ENCODE measurements at regions not wholly inside any gene's neighbourhood (a gene's known extent, or its start where the extent isn't known, plus 50 kb on each side); places are given as distances from the start of the nearest gene placed in this dataset.

- no peak for DNase-seq (ENCODE audit: low spot score)
Observed at GRCh38 chr6:113103634-113104361, 753.3 kb upstream of the MARCKS start.

GRCh38 chr6:113104541-113104940, 752.6 kb upstream of the MARCKS start:
- DNase-seq (ENCODE audit: low spot score): no peak

- no peak for DNase-seq (ENCODE audit: low spot score)
Observed at GRCh38 chr6:113104951-113105350, 752.2 kb upstream of the MARCKS start.

- DNase-seq (ENCODE audit: low spot score): no peak
Observed at GRCh38 chr6:113110211-113110610, 746.9 kb upstream of the MARCKS start.

- DNase-seq (ENCODE audit: low spot score): no peak
Observed at GRCh38 chr6:113111550-113111949, 745.6 kb upstream of the MARCKS start.

- DNase-seq (ENCODE audit: low spot score): no peak
Observed at GRCh38 chr6:113112086-113112485, 745.1 kb upstream of the MARCKS start.

- DNase-seq (ENCODE audit: low spot score): no peak
Observed at GRCh38 chr6:113115196-113115595, 741.9 kb upstream of the MARCKS start.

- no peak for DNase-seq (ENCODE audit: low spot score)
Observed at GRCh38 chr6:113120224-113120581, 736.9 kb upstream of the MARCKS start.

- DNase-seq (ENCODE audit: low spot score): no peak
Observed at GRCh38 chr6:113120582-113121285, 736.4 kb upstream of the MARCKS start.

- no peak for DNase-seq (ENCODE audit: low spot score)
Observed at GRCh38 chr6:113121571-113121970, 735.6 kb upstream of the MARCKS start.

GRCh38 chr6:113122060-113122459, 735.1 kb upstream of the MARCKS start:
- no peak for DNase-seq (ENCODE audit: low spot score)

- DNase-seq (ENCODE audit: low spot score): no peak
Observed at GRCh38 chr6:113125626-113126025, 731.5 kb upstream of the MARCKS start.

- no peak for DNase-seq (ENCODE audit: low spot score)
Observed at GRCh38 chr6:113127786-113128419, 729.2 kb upstream of the MARCKS start.

GRCh38 chr6:113128661-113129060, 728.5 kb upstream of the MARCKS start:
- no peak for DNase-seq (ENCODE audit: low spot score)

- no peak for DNase-seq (ENCODE audit: low spot score)
Observed at GRCh38 chr6:113129991-113130390, 727.2 kb upstream of the MARCKS start.

- no peak for DNase-seq (ENCODE audit: low spot score)
Observed at GRCh38 chr6:113137426-113137825, 719.7 kb upstream of the MARCKS start.

- no peak for DNase-seq (ENCODE audit: low spot score)
Observed at GRCh38 chr6:113140721-113141120, 716.4 kb upstream of the MARCKS start.

- no peak for DNase-seq (ENCODE audit: low spot score)
Observed at GRCh38 chr6:113141901-113142300, 715.2 kb upstream of the MARCKS start.

- no peak for DNase-seq (ENCODE audit: low spot score)
Observed at GRCh38 chr6:113142671-113143174, 714.4 kb upstream of the MARCKS start.

GRCh38 chr6:113143206-113143605, 713.9 kb upstream of the MARCKS start:
- no peak for DNase-seq (ENCODE audit: low spot score)

GRCh38 chr6:113144117-113144516, 713.0 kb upstream of the MARCKS start:
- DNase-seq (ENCODE audit: low spot score): no peak

GRCh38 chr6:113146878-113147277, 710.3 kb upstream of the MARCKS start:
- DNase-seq (ENCODE audit: low spot score): no peak

GRCh38 chr6:113147544-113147943, 709.6 kb upstream of the MARCKS start:
- DNase-seq (ENCODE audit: low spot score): no peak
